WTC11 (cell line): ENCODE measurements at regions not wholly inside any gene's neighbourhood (a gene's known extent, or its start where the extent isn't known, plus 50 kb on each side); places are given as distances from the start of the nearest gene placed in this dataset.

Source experiments
- CREB1 ChIP-seq: sonication (generic); formaldehyde crosslinking; IDR thresholded peaks from 2 replicates; pipeline ENCODE4 v1.8.0; 2023; ENCODE audit warnings: mild to moderate bottlenecking, missing genetic modification reagents
- CTCF ChIP-seq: fragments of 200-600 bp; IDR thresholded peaks from 2 replicates; pipeline ENCODE4 v1.8.0; 2022; ENCODE audit warnings: antibody characterized with exemption
- E2F1 ChIP-seq: sonication (generic); formaldehyde crosslinking; IDR thresholded peaks from 2 replicates; pipeline ENCODE4 v1.8.0; 2022; ENCODE audit warnings: mild to moderate bottlenecking, missing genetic modification reagents
- ELF4 ChIP-seq: sonication (generic); formaldehyde crosslinking; IDR thresholded peaks from 2 replicates; pipeline ENCODE4 v1.8.1; 2022; ENCODE audit warnings: low read depth, mild to moderate bottlenecking, moderate library complexity, missing genetic modification reagents
- GABPB1 ChIP-seq: sonication (generic); formaldehyde crosslinking; IDR thresholded peaks from 2 replicates; pipeline ENCODE4 v1.8.1; 2023; ENCODE audit warnings: mild to moderate bottlenecking, missing genetic modification reagents
- IRF2 ChIP-seq: sonication (generic); formaldehyde crosslinking; IDR thresholded peaks from 2 replicates; pipeline ENCODE4 v1.8.0; 2022; ENCODE audit warnings: low read depth, missing genetic modification reagents, borderline replicate concordance
- MXD4 ChIP-seq: fragments of 250-450 bp; sonication (Bioruptor Pico); IDR thresholded peaks from 2 replicates; pipeline ENCODE4 v1.8.0; 2021; ENCODE audit warnings: mild to moderate bottlenecking, moderate library complexity, borderline replicate concordance
- NR2C2 ChIP-seq: sonication (generic); formaldehyde crosslinking; IDR thresholded peaks from 2 replicates; pipeline ENCODE4 v1.8.0; 2022; ENCODE audit warnings: mild to moderate bottlenecking, missing genetic modification reagents
- RELA ChIP-seq: sonication (generic); formaldehyde crosslinking; IDR thresholded peaks from 2 replicates; pipeline ENCODE4 v1.8.1; 2022; ENCODE audit warnings: missing genetic modification reagents, mild to moderate bottlenecking, borderline replicate concordance
- SMAD3 ChIP-seq: sonication (generic); formaldehyde crosslinking; IDR thresholded peaks from 2 replicates; pipeline ENCODE4 v1.8.0; 2022; ENCODE audit warnings: missing genetic modification reagents, mild to moderate bottlenecking, borderline replicate concordance
- SP1 ChIP-seq: sonication (generic); formaldehyde crosslinking; conservative IDR thresholded peaks from 2 replicates; pipeline ENCODE4 v1.8.1; 2022; ENCODE audit warnings: missing genetic modification reagents
- USF2 ChIP-seq: sonication (generic); formaldehyde crosslinking; IDR thresholded peaks from 2 replicates; pipeline ENCODE4 v1.8.1; 2023; ENCODE audit warnings: mild to moderate bottlenecking, missing genetic modification reagents, moderate library complexity

GRCh38 chr5:3786891-3787430, 191.3 kb downstream of the IRX1 start:
- TF ChIP-seq IRF2 (CRISPR knock-in tag) (no peak), CTCF (no peak), SMAD3 (CRISPR knock-in tag) (no peak), SP1 (CRISPR knock-in tag) (no peak), CREB1 (CRISPR knock-in tag) (no peak), GABPB1 (no peak), USF2 (CRISPR knock-in tag) (no peak), E2F1 (CRISPR knock-in tag) (no peak), NR2C2 (CRISPR knock-in tag) (no peak), MXD4 (no peak), ELF4 (CRISPR knock-in tag) (no peak), RELA (CRISPR knock-in tag) (no peak)
